ENCODE measurements at regions not wholly inside any gene's neighbourhood (a gene's known extent, or its start where the extent isn't known, plus 50 kb on each side); places are given as distances from the start of the nearest gene placed in this dataset.

DNA sequence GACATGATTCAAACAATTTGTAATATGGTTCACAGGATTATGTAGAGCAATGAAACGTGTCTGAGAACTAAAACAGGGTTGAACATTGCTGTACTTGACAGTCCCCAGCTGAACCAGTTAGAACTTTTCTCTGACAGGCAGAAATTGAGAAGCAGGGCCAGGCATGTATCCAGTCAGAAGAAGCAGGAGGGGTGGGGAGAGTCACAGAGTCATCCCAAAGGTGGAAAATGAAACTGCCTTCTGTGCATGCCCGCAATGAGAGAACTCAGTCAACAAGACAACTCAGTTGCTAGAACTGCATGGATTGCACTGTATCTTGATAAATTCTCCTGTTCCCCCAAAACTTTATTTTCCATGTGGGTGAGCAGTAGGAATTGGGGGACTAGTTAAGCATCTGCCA, 72.9 kb upstream of the PRLR start:
- WGBS (ENCODE audit: insufficient coverage, low coverage, missing lambda C conversion rate) = 0% methylated on average over 2 of the region's 2 CpGs
- in situ Hi-C loops (cut with MboI) (no loop called here), intact Hi-C loops (cut with micrococcal nuclease) (no loop called here)
- TF ChIP-seq YY1 (IDR thresholded peaks at IDR 0.05; ENCODE audit: borderline replicate concordance in 1 of 3, control insufficient read depth in 1 of 3, extremely low read depth in 1 of 3, insufficient read depth in 3 of 3, insufficient read length in 1 of 3, insufficient replicate concordance in 2 of 3, low read depth in 1 of 3, low read length in 2 of 3) = no peak
- no peak for TF ChIP-seq NR2C1 (IDR thresholded peaks at IDR 0.05)
- no peak for TF ChIP-seq NR2C1 (tag; IDR thresholded peaks at IDR 0.05)
- TF ChIP-seq, protein P1, sequence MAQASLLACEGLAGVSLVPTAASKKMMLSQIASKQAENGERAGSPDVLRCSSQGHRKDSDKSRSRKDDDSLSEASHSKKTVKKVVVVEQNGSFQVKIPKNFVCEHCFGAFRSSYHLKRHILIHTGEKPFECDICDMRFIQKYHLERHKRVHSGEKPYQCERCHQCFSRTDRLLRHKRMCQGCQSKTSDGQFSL (CRISPR knock-in tag; IDR thresholded peaks at IDR 0.05) = no peak
- TF ChIP-seq, protein P1 (tag; IDR thresholded peaks at IDR 0.05) = no peak
- TF ChIP-seq, protein P2, sequence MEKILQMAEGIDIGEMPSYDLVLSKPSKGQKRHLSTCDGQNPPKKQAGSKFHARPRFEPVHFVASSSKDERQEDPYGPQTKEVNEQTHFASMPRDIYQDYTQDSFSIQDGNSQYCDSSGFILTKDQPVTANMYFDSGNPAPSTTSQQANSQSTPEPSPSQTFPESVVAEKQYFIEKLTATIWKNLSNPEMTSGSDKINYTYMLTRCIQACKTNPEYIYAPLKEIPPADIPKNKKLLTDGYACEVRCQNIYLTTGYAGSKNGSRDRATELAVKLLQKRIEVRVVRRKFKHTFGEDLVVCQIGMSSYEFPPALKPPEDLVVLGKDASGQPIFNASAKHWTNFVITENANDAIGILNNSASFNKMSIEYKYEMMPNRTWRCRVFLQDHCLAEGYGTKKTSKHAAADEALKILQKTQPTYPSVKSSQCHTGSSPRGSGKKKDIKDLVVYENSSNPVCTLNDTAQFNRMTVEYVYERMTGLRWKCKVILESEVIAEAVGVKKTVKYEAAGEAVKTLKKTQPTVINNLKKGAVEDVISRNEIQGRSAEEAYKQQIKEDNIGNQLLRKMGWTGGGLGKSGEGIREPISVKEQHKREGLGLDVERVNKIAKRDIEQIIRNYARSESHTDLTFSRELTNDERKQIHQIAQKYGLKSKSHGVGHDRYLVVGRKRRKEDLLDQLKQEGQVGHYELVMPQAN (IDR thresholded peaks at IDR 0.05; ENCODE audit: borderline replicate concordance) = no peak
- no peak for TF ChIP-seq MEIS2 (IDR thresholded peaks at IDR 0.05; ENCODE audit: partially characterized antibody)
- TF ChIP-seq GABPB2 (CRISPR knock-in tag; conservative IDR thresholded peaks at IDR 0.05) = no peak
- TF ChIP-seq, protein P3, sequence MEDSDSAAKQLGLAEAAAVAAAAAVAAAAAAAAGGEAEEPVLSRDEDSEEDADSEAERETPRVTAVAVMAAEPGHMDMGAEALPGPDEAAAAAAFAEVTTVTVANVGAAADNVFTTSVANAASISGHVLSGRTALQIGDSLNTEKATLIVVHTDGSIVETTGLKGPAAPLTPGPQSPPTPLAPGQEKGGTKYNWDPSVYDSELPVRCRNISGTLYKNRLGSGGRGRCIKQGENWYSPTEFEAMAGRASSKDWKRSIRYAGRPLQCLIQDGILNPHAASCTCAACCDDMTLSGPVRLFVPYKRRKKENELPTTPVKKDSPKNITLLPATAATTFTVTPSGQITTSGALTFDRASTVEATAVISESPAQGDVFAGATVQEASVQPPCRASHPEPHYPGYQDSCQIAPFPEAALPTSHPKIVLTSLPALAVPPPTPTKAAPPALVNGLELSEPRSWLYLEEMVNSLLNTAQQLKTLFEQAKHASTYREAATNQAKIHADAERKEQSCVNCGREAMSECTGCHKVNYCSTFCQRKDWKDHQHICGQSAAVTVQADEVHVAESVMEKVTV (CRISPR knock-in tag; IDR thresholded peaks at IDR 0.05) = no peak
- no peak for TF ChIP-seq RFX1 (IDR thresholded peaks at IDR 0.05)
- no peak for TF ChIP-seq ZNF121 (CRISPR knock-in tag; conservative IDR thresholded peaks at IDR 0.05)
- TF ChIP-seq, protein P4, sequence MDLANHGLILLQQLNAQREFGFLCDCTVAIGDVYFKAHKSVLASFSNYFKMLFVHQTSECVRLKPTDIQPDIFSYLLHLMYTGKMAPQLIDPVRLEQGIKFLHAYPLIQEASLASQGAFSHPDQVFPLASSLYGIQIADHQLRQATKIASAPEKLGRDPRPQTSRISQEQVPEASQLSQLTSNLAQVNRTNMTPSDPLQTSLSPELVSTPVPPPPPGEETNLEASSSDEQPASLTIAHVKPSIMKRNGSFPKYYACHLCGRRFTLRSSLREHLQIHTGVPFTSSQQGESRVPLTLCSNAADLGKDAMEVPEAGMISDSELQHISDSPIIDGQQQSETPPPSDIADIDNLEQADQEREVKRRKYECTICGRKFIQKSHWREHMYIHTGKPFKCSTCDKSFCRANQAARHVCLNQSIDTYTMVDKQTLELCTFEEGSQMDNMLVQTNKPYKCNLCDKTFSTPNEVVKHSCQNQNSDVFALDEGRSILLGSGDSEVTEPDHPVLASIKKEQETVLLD (IDR thresholded peaks at IDR 0.05) = no peak
- TF ChIP-seq ZNF316 (IDR thresholded peaks at IDR 0.05) = no peak
- Histone ChIP-seq H4K20me1 (replicated peaks; ENCODE audit: control insufficient read depth, insufficient read depth, low read length) (no peaks in the 10 kb centered on the region), H3K4me2 (ENCODE audit: insufficient read depth, low read length) (no peak overlapping the region), H3K27ac (ENCODE audit: extremely low read depth, low read depth, low read length) (no peak overlapping the region), H3K9ac (ENCODE audit: insufficient read depth in 1 of 2, low read depth in 2 of 2, low read length in 2 of 2) (no peak overlapping the region), H3K9me1 (ENCODE audit: control insufficient read depth, insufficient read depth, low read length) (no peaks in the 10 kb centered on the region), H3K4me3 (no peak overlapping the region), H3K36me3 (ENCODE audit: control insufficient read depth, insufficient read depth, low read length) (no peaks in the 10 kb centered on the region), H3K27me3 (ENCODE audit: control insufficient read depth in 2 of 2, insufficient read depth in 2 of 2, low read length in 2 of 2) (no peaks in the 10 kb centered on the region), H3K4me1 (replicated peaks in 1 of 2; ENCODE audit: control insufficient read depth in 2 of 2, insufficient read depth in 2 of 2, low read length in 2 of 2) (no peaks in the 10 kb centered on the region), H2AFZ (ENCODE audit: low read depth, low read length) (no peak overlapping the region), H3K9me3 (replicated peaks; ENCODE audit: control insufficient read depth, insufficient read depth, low read depth, low read length) (no peaks in the 10 kb centered on the region; the same call in 1 of the 2 replicates), H3K79me2 (ENCODE audit: control insufficient read depth, insufficient read depth, low read length) (no peaks in the 10 kb centered on the region)
- DNase-seq (ENCODE audit: extremely low read depth in 1 of 4, low spot score in 3 of 4) (no peak), ATAC-seq (no peak), FAIRE-seq (no peak)
- POLR2A ChIA-PET = no interaction called here
- CTCF ChIA-PET (ENCODE audit: low intra/inter-chr PET ratio) = no interaction called here
- no TSS peak for BruUV-seq (replicated peaks)
